ENCODE measurements at regions not wholly inside any gene's neighbourhood (a gene's known extent, or its start where the extent isn't known, plus 50 kb on each side); places are given as distances from the start of the nearest gene placed in this dataset.

- Histone ChIP-seq H3K4me2 (ENCODE audit: low read length) (no peak overlapping the region), H3K9me2 (ENCODE audit: insufficient read depth) (0 out of 2 replicates have a peak, but pooled peaks cover 2% of the 10 kb centered on the region), H3K36me3 (ENCODE audit: control insufficient read depth in 1 of 2, insufficient read depth in 2 of 2, low read length in 2 of 2) (no peaks in the 10 kb centered on the region), H4K20me1 (ENCODE audit: insufficient read depth) (no peaks in the 10 kb centered on the region), H3K9ac (ENCODE audit: low read length) (no peak overlapping the region), H3K4me3 (replicated peaks in 1 of 2; ENCODE audit: low read depth in 1 of 2, low read length in 2 of 2) (no peak overlapping the region), H3K27me3 (ENCODE audit: insufficient read depth, low read length) (no peaks in the 10 kb centered on the region), H2AFZ (ENCODE audit: low read depth, low read length, poor library complexity, severe bottlenecking) (no peak overlapping the region), H3K9me3 (ENCODE audit: control insufficient read depth in 1 of 2, insufficient read depth in 1 of 2, low read depth in 1 of 2, low read length in 2 of 2) (no peaks in the 10 kb centered on the region), H3K27ac (ENCODE audit: low read depth, low read length) (no peak overlapping the region), H3K4me1 (ENCODE audit: control insufficient read depth in 1 of 2, insufficient read depth in 2 of 2, low read length in 2 of 2) (no peaks in the 10 kb centered on the region), H3K79me2 (ENCODE audit: insufficient read depth, low read length) (no peaks in the 10 kb centered on the region)
- TF ChIP-seq TCF7L2 (IDR thresholded peaks at IDR 0.05; ENCODE audit: borderline replicate concordance, extremely low read depth, insufficient read depth, insufficient read length) (no peak), CTCF (IDR thresholded peaks at IDR 0.05 in 2 of 3, conservative IDR thresholded peaks at IDR 0.05 in 1 of 3; ENCODE audit: borderline replicate concordance in 1 of 3, insufficient read depth in 1 of 3, low read depth in 2 of 3, low read length in 2 of 3) (no peak), ZBTB33 (IDR thresholded peaks at IDR 0.05; ENCODE audit: extremely low read depth, insufficient replicate concordance, low read length) (no peak), ATF3 (IDR thresholded peaks at IDR 0.05) (no peak), EZH2 (IDR thresholded peaks at IDR 0.05) (no peak), EGR1 (IDR thresholded peaks at IDR 0.05; ENCODE audit: low read depth) (no peak)
- POLR2A ChIA-PET, result no interaction called here
- no peak for ATAC-seq
- intact Hi-C loops (cut with micrococcal nuclease), result no loop called here
- CTCF ChIA-PET, result no interaction called here
- BruUV-seq (replicated peaks), result no TSS peak
- RAD21 ChIA-PET (ENCODE audit: low non-redundant PET in 1 of 2, low total read pairs in 2 of 2, uncharacterized antibody in 2 of 2, unreplicated experiment in 2 of 2), result no interaction called here
- no peak for DNase-seq (ENCODE audit: low read depth, low spot score)
Observed at GRCh38 chr2:193946806-193947205, 1710.2 kb upstream of the SLC39A10 start.

Data from HCT116 (cell line).